Activated T-helper 1 cell treated with anti-CD3 and anti-CD28 coated beads, Interleukin-12 subunit alpha, Interleukin-12 subunit beta, Interleukin-2, Interleukin-4 antibody, amounts not matched to agents 30 ng/mL and 10 ng/mL and 1 ng/mL, durations not matched to agents 14 hours and 24 hours and 36 hours (primary cell): ENCODE measurements at regions not wholly inside any gene's neighbourhood (a gene's known extent, or its start where the extent isn't known, plus 50 kb on each side); places are given as distances from the start of the nearest gene placed in this dataset.

Experiments used
- DNase-seq: peaks from one replicate; pipeline ENCODE4 v3.0.0; 2021; ENCODE audit warnings: low spot score
- H3K27ac Mint-ChIP-seq: one replicate; pipeline ENCODE4 v1.8.0; 2021; ENCODE audit warnings: mild to moderate bottlenecking, mixed read lengths
- H3K27me3 Mint-ChIP-seq: one replicate; pipeline ENCODE4 v1.8.0; 2022; ENCODE audit warnings: mild to moderate bottlenecking, moderate library complexity, mixed read lengths; ENCODE audit not compliant: insufficient read depth
- H3K36me3 Mint-ChIP-seq: one replicate; pipeline ENCODE4 v1.8.0; 2021; ENCODE audit warnings: low read depth, mixed read lengths
- H3K4me1 Mint-ChIP-seq: one replicate; pipeline ENCODE4 v1.8.0; 2021; ENCODE audit warnings: low read depth, mixed read lengths
- H3K4me3 Mint-ChIP-seq: one replicate; pipeline ENCODE4 v1.8.0; 2021; ENCODE audit warnings: mild to moderate bottlenecking, moderate library complexity, mixed read lengths
- H3K9me3 Mint-ChIP-seq: one replicate; pipeline ENCODE4 v1.8.0; 2021; ENCODE audit warnings: mixed read lengths
- intact Hi-C: fragments of 100-400 bp; cut with micrococcal nuclease; formaldehyde crosslinking; loops from one replicate; pipeline ENCODE4 v1.15.1; 2024

- Mint-ChIP-seq H3K27me3 (peaks cover 21% of the 10 kb centered on the region), H3K36me3 (no peaks in the 10 kb centered on the region), H3K4me3 (no peak overlapping the region), H3K4me1 (no peaks in the 10 kb centered on the region), H3K9me3 (no peaks in the 10 kb centered on the region), H3K27ac (no peak overlapping the region)
- DNase-seq = no peak
- intact Hi-C loops = loop anchor here (5.0 kb wide), 1 partner anchor 718 kb away; no protein-coding TSS in a partner anchor
Observed at GRCh38 chr12:47020211-47020821, 59.1 kb upstream of the PCED1B start.

DNA sequence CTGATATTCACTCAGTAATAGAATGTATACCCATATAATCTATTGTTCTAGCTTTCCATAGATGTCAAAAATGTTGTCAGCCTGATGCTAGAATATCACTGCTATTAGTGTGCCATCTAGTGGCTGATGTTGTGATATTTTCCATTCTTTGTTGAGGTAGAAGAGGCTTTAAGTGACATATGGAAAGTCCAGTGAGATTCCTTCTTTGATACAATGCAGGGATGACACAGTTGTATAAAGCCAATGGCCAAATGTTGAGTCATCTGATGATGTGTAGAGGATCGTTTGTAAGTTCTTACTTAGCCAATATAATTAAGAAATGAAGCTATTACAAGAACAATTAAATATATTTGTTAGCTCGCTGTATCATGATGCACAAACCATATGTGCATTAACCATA is 58.1 kb upstream of the PCED1B start:
- DNase-seq = no peak
- no peaks in the 10 kb centered on the region for H3K9me3 Mint-ChIP-seq
- H3K4me1 Mint-ChIP-seq = no peaks in the 10 kb centered on the region
- H3K27me3 Mint-ChIP-seq = peaks cover 20% of the 10 kb centered on the region
- H3K36me3 Mint-ChIP-seq = no peaks in the 10 kb centered on the region
- no peak overlapping the region for H3K27ac Mint-ChIP-seq
- intact Hi-C loops = loop anchor here (1.0 to 5.0 kb wide), 5 partner anchors 346 to 949 kb away; no protein-coding TSS in a partner anchor
- H3K4me3 Mint-ChIP-seq = no peak overlapping the region

GRCh38 chr12:47022296-47022695 is 57.1 kb upstream of the PCED1B start:
- H3K27me3 Mint-ChIP-seq = peaks cover 19% of the 10 kb centered on the region
- H3K9me3 Mint-ChIP-seq = no peaks in the 10 kb centered on the region
- no peaks in the 10 kb centered on the region for H3K4me1 Mint-ChIP-seq
- no peak for DNase-seq
- H3K36me3 Mint-ChIP-seq = no peaks in the 10 kb centered on the region
- H3K4me3 Mint-ChIP-seq = no peak overlapping the region
- intact Hi-C loops = loop anchor here (5.0 kb wide), 1 partner anchor 720 kb away; no protein-coding TSS in a partner anchor
- H3K27ac Mint-ChIP-seq = no peak overlapping the region

DNA sequence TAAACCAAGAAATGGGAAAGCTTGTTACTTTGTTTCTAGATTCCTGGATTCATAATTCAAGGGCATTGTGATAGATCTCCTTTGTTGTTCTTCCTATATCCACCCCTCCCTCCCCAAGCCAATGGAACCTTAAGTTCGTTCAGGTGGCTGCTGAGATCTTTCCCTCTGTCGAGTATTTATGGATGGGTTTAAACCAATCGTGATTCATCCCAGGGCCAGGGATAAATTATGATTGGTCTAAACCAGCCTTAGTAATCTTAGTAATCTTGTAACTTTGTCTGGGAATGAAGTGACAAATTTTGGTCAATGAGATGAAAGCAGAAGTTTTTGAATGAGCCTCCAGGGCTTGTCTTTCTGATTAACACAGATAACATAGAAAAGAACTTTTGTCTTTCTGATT is 56.1 kb upstream of the PCED1B start:
- Mint-ChIP-seq H3K27me3 (peaks cover 21% of the 10 kb centered on the region), H3K27ac (no peak overlapping the region), H3K4me1 (no peaks in the 10 kb centered on the region), H3K36me3 (no peaks in the 10 kb centered on the region), H3K9me3 (no peaks in the 10 kb centered on the region), H3K4me3 (no peak overlapping the region)
- DNase-seq = no peak
- intact Hi-C loops = loop anchor here (5.0 kb wide), 1 partner anchor 721 kb away; no protein-coding TSS in a partner anchor

- Mint-ChIP-seq H3K4me3 (no peak overlapping the region), H3K4me1 (no peaks in the 10 kb centered on the region), H3K9me3 (no peaks in the 10 kb centered on the region), H3K36me3 (no peaks in the 10 kb centered on the region), H3K27ac (no peak overlapping the region), H3K27me3 (peaks cover 21% of the 10 kb centered on the region)
- DNase-seq = no peak
- intact Hi-C loops = loop anchor here (5.0 kb wide), 1 partner anchor 722 kb away; no protein-coding TSS in a partner anchor
Observed at GRCh38 chr12:47023953-47024352, 55.5 kb upstream of the PCED1B start.

- H3K4me1 Mint-ChIP-seq = no peaks in the 10 kb centered on the region
- no peaks in the 10 kb centered on the region for H3K9me3 Mint-ChIP-seq
- no peak overlapping the region for H3K4me3 Mint-ChIP-seq
- peaks cover 18% of the 10 kb centered on the region for H3K27me3 Mint-ChIP-seq
- intact Hi-C loops = loop anchor here (5.0 kb wide), 1 partner anchor 722 kb away; no protein-coding TSS in a partner anchor
- H3K36me3 Mint-ChIP-seq = no peaks in the 10 kb centered on the region
- no peak for DNase-seq
- H3K27ac Mint-ChIP-seq = no peak overlapping the region
Observed at GRCh38 chr12:47024463-47024862, 55.0 kb upstream of the PCED1B start.

DNA sequence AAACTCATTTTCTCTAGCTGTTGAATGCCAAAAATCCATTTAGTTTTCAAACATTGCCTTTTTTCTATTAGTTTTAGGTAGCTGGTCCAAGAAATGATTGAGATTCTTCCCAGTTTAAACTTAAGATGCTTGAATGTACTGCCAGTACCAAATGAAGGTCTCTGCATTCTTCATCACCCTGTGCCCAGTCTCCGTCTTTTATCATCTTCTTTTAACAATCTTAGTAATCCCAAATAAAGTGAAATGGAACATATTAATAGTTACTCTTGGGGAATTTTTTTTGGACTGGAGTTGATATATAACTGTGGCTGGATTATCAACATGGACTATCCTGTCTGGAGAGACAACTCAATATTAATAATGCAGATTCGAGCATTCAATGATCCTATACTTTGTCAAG is 54.1 kb upstream of the PCED1B start:
- H3K27ac Mint-ChIP-seq = no peak overlapping the region
- no peaks in the 10 kb centered on the region for H3K4me1 Mint-ChIP-seq
- H3K9me3 Mint-ChIP-seq = no peaks in the 10 kb centered on the region
- H3K4me3 Mint-ChIP-seq = no peak overlapping the region
- H3K36me3 Mint-ChIP-seq = no peaks in the 10 kb centered on the region
- peaks cover 13% of the 10 kb centered on the region for H3K27me3 Mint-ChIP-seq
- intact Hi-C loops = no loop called here
- DNase-seq = no peak

DNA sequence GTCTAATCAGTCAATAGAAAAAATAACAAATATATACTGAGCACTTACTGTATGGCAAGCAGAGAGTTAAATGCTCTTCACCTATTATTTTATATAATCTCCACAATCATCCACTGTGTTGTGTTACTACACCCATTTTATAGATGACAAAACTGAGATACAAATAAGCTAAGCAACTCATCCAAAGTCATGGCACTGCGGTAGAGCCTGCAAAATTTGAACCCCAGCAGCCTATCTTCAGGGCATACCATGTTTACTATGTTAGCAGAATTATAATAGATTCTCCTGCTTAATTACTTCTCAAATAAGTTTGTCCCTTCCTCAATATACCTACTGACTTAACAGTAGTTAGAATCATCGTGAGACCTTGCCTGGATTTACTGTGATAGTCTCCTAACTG is 53.6 kb upstream of the PCED1B start:
- peaks cover 13% of the 10 kb centered on the region for H3K27me3 Mint-ChIP-seq
- no peak for DNase-seq
- no peak overlapping the region for H3K27ac Mint-ChIP-seq
- H3K4me1 Mint-ChIP-seq = no peaks in the 10 kb centered on the region
- no peaks in the 10 kb centered on the region for H3K36me3 Mint-ChIP-seq
- H3K9me3 Mint-ChIP-seq = no peaks in the 10 kb centered on the region
- no peak overlapping the region for H3K4me3 Mint-ChIP-seq
- intact Hi-C loops = no loop called here

DNA sequence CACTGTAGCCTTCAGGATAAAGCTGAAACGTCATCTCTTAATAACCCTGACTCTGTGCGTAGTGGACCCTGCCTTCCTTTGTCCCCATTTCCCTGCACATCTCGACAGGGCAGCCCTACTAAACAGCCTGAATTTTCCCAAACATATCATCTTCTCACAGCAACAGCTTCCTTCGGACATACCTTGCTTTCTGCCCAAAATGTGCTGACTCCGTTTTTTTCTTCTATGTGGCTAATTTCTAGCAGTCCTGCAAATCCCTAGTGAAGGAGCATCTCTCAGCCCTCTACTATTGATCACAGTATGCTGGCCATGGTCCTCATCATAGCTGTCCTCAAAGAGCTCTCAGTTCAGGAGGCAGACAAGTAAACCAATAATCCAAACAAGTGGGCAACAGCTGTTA is 53.1 kb upstream of the PCED1B start:
- no peak for DNase-seq
- intact Hi-C loops = no loop called here
- H3K27ac Mint-ChIP-seq = no peak overlapping the region
- H3K36me3 Mint-ChIP-seq = no peaks in the 10 kb centered on the region
- no peak overlapping the region for H3K4me3 Mint-ChIP-seq
- no peaks in the 10 kb centered on the region for H3K9me3 Mint-ChIP-seq
- H3K4me1 Mint-ChIP-seq = no peaks in the 10 kb centered on the region
- H3K27me3 Mint-ChIP-seq = peaks cover 13% of the 10 kb centered on the region
